H1 (cell line): ENCODE measurements at regions not wholly inside any gene's neighbourhood (a gene's known extent, or its start where the extent isn't known, plus 50 kb on each side); places are given as distances from the start of the nearest gene placed in this dataset.

Experiments used
- CTCF ChIA-PET: fragments of 300-600 bp; sonication (Branson Sonifier 250); formaldehyde crosslinking; loops from one replicate; lab custom pipeline; 2021; ENCODE audit not compliant: partially characterized antibody; lab: Charles Lee
- POLR2A ChIA-PET: fragments of 300-600 bp; sonication (Branson Sonifier 250); formaldehyde crosslinking; loops from one replicate; lab custom pipeline; 2021; ENCODE audit warnings: inconsistent platforms; ENCODE audit not compliant: partially characterized antibody; lab: Charles Lee
- DNase-seq, 2 experiments: peaks; one replicate each; pipeline versions ENCODE4 v3.0.0 to v3.0.0-alpha.2; 2010 to 2022; ENCODE audit warnings: low spot score in 2 of 2, low read depth in 1 of 2, mixed read lengths in 1 of 2
- FAIRE-seq: peaks from 2 replicates; lab custom pipeline; 2011; peaks lifted over from hg19 to GRCh38; lab: Jason Lieb, UNC
- H2AFZ ChIP-seq: 2 replicates; pipeline ENCODE4 v1.8.1; 2012; ENCODE audit warnings: low read length, inconsistent platforms
- H2AK5ac ChIP-seq: 2 replicates; pipeline ENCODE4 v1.6.1; 2013; ENCODE audit warnings: low read depth, low read length
- H2BK120ac ChIP-seq: replicated peaks from 2 replicates; pipeline ENCODE3; 2013; ENCODE audit warnings: low read depth, low read length, inconsistent platforms
- H2BK12ac ChIP-seq: 2 replicates; pipeline ENCODE4 v1.6.1; 2013; ENCODE audit warnings: low read depth, low read length
- H2BK15ac ChIP-seq: 2 replicates; pipeline ENCODE4 v1.6.1; 2013; ENCODE audit warnings: low read length
- H2BK20ac ChIP-seq: 2 replicates; pipeline ENCODE4 v1.6.1; 2013; ENCODE audit warnings: low read length
- H2BK5ac ChIP-seq: 2 replicates; pipeline ENCODE4 v1.6.1; 2013; ENCODE audit warnings: low read depth, low read length
- H3K14ac ChIP-seq: 2 replicates; pipeline ENCODE4 v1.6.1; 2013; ENCODE audit warnings: inconsistent platforms; ENCODE audit not compliant: insufficient read length
- H3K18ac ChIP-seq: 2 replicates; pipeline ENCODE4 v1.6.1; 2013; ENCODE audit warnings: low read length; ENCODE audit errors: extremely low read depth
- H3K23ac ChIP-seq: 2 replicates; pipeline ENCODE4 v1.6.1; 2013; ENCODE audit warnings: inconsistent platforms; ENCODE audit not compliant: insufficient read length
- H3K23me2 ChIP-seq: 2 replicates; pipeline ENCODE4 v1.6.1; 2013; ENCODE audit warnings: low read depth, low read length
- H3K27ac ChIP-seq: 2 replicates; pipeline ENCODE4 v1.6.1; 2011; ENCODE audit warnings: low read depth, low read length, inconsistent platforms
- H3K27me3 ChIP-seq, 4 experiments: replicated peaks in 1 of 4; 1 replicate in 1 of 4; 2 replicates in 3 of 4; pipeline versions ENCODE4 v1.6.1 to v1.8.1; 2011 to 2013; ENCODE audit warnings: low read length in 3 of 4, mild to moderate bottlenecking in 3 of 4, inconsistent platforms in 2 of 4, mixed read lengths in 2 of 4, moderate library complexity in 1 of 4; ENCODE audit not compliant: control insufficient read depth in 3 of 4, insufficient read depth in 3 of 4; ENCODE audit errors: extremely low read depth in 1 of 4
- H3K36me3 ChIP-seq, 4 experiments: 2 replicates each; pipeline versions ENCODE4 v1.6.1 to v1.8.1; 2011 to 2013; ENCODE audit warnings: mild to moderate bottlenecking in 4 of 4, low read length in 3 of 4, moderate library complexity in 2 of 4, control low read depth in 1 of 4, inconsistent platforms in 1 of 4; ENCODE audit not compliant: insufficient read depth in 4 of 4, control insufficient read depth in 2 of 4
- H3K4ac ChIP-seq: replicated peaks from 2 replicates; pipeline ENCODE3; 2013; ENCODE audit warnings: low read length, low read depth, mixed read lengths, inconsistent platforms; ENCODE audit not compliant: insufficient read length
- H3K4me1 ChIP-seq, 4 experiments: replicated peaks in 1 of 4; 1 replicate in 1 of 4; 2 replicates in 3 of 4; pipeline versions ENCODE4 v1.6.1 to v1.8.1; 2011 to 2013; ENCODE audit warnings: low read length in 3 of 4, inconsistent platforms in 2 of 4, mixed read lengths in 1 of 4; ENCODE audit not compliant: insufficient read depth in 4 of 4, control insufficient read depth in 3 of 4
- H3K4me2 ChIP-seq, 2 experiments: 2 replicates each; pipeline versions ENCODE4 v1.6.1 to v1.8.1; 2011 to 2013; ENCODE audit warnings: low read depth in 2 of 2, low read length in 2 of 2, control low read depth in 1 of 2, inconsistent platforms in 1 of 2, mild to moderate bottlenecking in 1 of 2; ENCODE audit not compliant: insufficient read depth in 1 of 2
- H3K4me3 ChIP-seq, 4 experiments: fragments of 200-600, 300-600 bp in 1 of 4; sonication (generic), shearing (Covaris generic), sonication (Bioruptor Twin) in 1 of 4; 2 replicates each; pipeline versions ENCODE4 v1.5.1 to v1.8.1; 2011 to 2016; ENCODE audit warnings: low read length in 4 of 4, low read depth in 3 of 4, control low read depth in 2 of 4, inconsistent platforms in 2 of 4, mild to moderate bottlenecking in 2 of 4, mixed read lengths in 1 of 4, moderate library complexity in 1 of 4; ENCODE audit not compliant: insufficient read depth in 2 of 4; ENCODE audit errors: extremely low read depth in 1 of 4
- H3K56ac ChIP-seq: replicated peaks from 2 replicates; pipeline ENCODE3; 2013; ENCODE audit warnings: low read depth, mild to moderate bottlenecking, mixed read lengths, low read length, inconsistent platforms; ENCODE audit not compliant: insufficient read length
- H3K79me1 ChIP-seq: 2 replicates; pipeline ENCODE4 v1.6.1; 2013; ENCODE audit warnings: low read depth, low read length, control low read depth
- H3K79me2 ChIP-seq, 2 experiments: 2 replicates each; pipeline versions ENCODE4 v1.6.1 to v1.8.1; 2012 to 2013; ENCODE audit warnings: low read length in 2 of 2, mild to moderate bottlenecking in 2 of 2, inconsistent platforms in 1 of 2; ENCODE audit not compliant: insufficient read depth in 2 of 2, control insufficient read depth in 1 of 2
- H3K9ac ChIP-seq, 4 experiments: replicated peaks in 1 of 4; 1 replicate in 1 of 4; 2 replicates in 3 of 4; pipeline versions ENCODE4 v1.6.1 to v1.8.1; 2011 to 2013; ENCODE audit warnings: low read depth in 3 of 4, low read length in 3 of 4, control low read depth in 2 of 4, mild to moderate bottlenecking in 2 of 4, moderate library complexity in 2 of 4, inconsistent platforms in 1 of 4; ENCODE audit errors: extremely low read depth in 1 of 4
- H3K9me3 ChIP-seq, 2 experiments: 2 replicates each; pipeline versions ENCODE4 v1.6.1 to v1.8.1; 2012 to 2013; ENCODE audit warnings: mild to moderate bottlenecking in 2 of 2, moderate library complexity in 2 of 2, control low read depth in 1 of 2, inconsistent platforms in 1 of 2, low read depth in 1 of 2, low read length in 1 of 2, mixed read lengths in 1 of 2; ENCODE audit not compliant: insufficient read depth in 2 of 2
- H4K20me1 ChIP-seq, 2 experiments: replicated peaks in 1 of 2; 2 replicates each; pipeline versions ENCODE3 to v1.8.1; 2011 to 2013; ENCODE audit warnings: inconsistent platforms in 2 of 2, low read length in 2 of 2, mild to moderate bottlenecking in 1 of 2; ENCODE audit not compliant: insufficient read depth in 2 of 2, control insufficient read depth in 1 of 2
- H4K5ac ChIP-seq: 2 replicates; pipeline ENCODE4 v1.6.1; 2013; ENCODE audit warnings: low read length, low read depth, mixed read lengths, inconsistent platforms; ENCODE audit not compliant: insufficient read length
- H4K8ac ChIP-seq: 2 replicates; pipeline ENCODE4 v1.8.0; 2013; ENCODE audit warnings: mild to moderate bottlenecking, moderate library complexity, low read length, inconsistent platforms; ENCODE audit not compliant: insufficient read depth; ENCODE audit errors: extremely low read depth
- H4K91ac ChIP-seq: replicated peaks from 2 replicates; pipeline ENCODE3; 2013; ENCODE audit warnings: low read length, mixed read lengths, inconsistent platforms; ENCODE audit not compliant: insufficient read length
- ATF3 ChIP-seq: IDR thresholded peaks from 2 replicates; pipeline ENCODE4 v1.6.1; 2011; ENCODE audit warnings: low read depth, mild to moderate bottlenecking, low read length; ENCODE audit not compliant: insufficient read depth
- RBBP5 ChIP-seq: IDR thresholded peaks from 2 replicates; pipeline ENCODE4 v1.7.1; 2012; ENCODE audit warnings: low read depth, mild to moderate bottlenecking, inconsistent platforms, low read length, moderate library complexity, borderline replicate concordance
- WGBS, 2 experiments: shearing (Covaris generic) in 1 of 2; methylation state at CpG; one replicate each; pipeline versions ENCODE4 v1.1.6 to v1.1.7; 2013 to 2015; ENCODE audit warnings: low lambda C conversion rate in 2 of 2, mixed read lengths in 2 of 2, inconsistent platforms in 1 of 2, low coverage in 1 of 2, missing lambda C conversion rate in 1 of 2; ENCODE audit not compliant: insufficient replicate concordance in 2 of 2, insufficient coverage in 1 of 2, insufficient read length in 1 of 2; ENCODE audit errors: extremely low coverage in 1 of 2, missing lambda C conversion rate in 1 of 2; 5-methylcytosine and 5-hydroxymethylcytosine counted together

- H3K9me3 ChIP-seq = 0 out of 4 replicates have a peak, but pooled peaks cover 0 to 3% of the 10 kb centered on the region in 2 experiments
- H3K79me1 ChIP-seq = no peaks in the 10 kb centered on the region
- H3K27ac ChIP-seq = no peak overlapping the region
- H2AK5ac ChIP-seq = no peak overlapping the region
- no peak for TF ChIP-seq ATF3
- no peak for TF ChIP-seq RBBP5
- no peak overlapping the region for H2AFZ ChIP-seq
- DNase-seq = no peak
- H4K20me1 ChIP-seq = no peaks in the 10 kb centered on the region
- no peak overlapping the region for H2BK120ac ChIP-seq
- POLR2A ChIA-PET = no interaction called here
- H3K23ac ChIP-seq = no peak overlapping the region
- H3K79me2 ChIP-seq = no peaks in the 10 kb centered on the region
- no peaks in the 10 kb centered on the region for H3K27me3 ChIP-seq
- CTCF ChIA-PET = interaction anchor here (0.7 kb wide), 1 partner anchor 1868 kb away, joined by 3 read pairs; no protein-coding TSS in a partner anchor
- H4K8ac ChIP-seq = no peak overlapping the region
- no peak overlapping the region for H3K4ac ChIP-seq
- no peak overlapping the region for H3K4me3 ChIP-seq
- no peak overlapping the region for H2BK12ac ChIP-seq
- H3K4me1 ChIP-seq = peaks cover 0 to 3% (median 0%) of the 10 kb centered on the region in 4 experiments; a peak in 1 of 7 replicates
- no peak overlapping the region for H3K18ac ChIP-seq
- H3K4me2 ChIP-seq = no peak overlapping the region
- no peak overlapping the region for H4K91ac ChIP-seq
- no peak overlapping the region for H3K9ac ChIP-seq
- no peak overlapping the region for H3K56ac ChIP-seq
- H3K23me2 ChIP-seq = no peaks in the 10 kb centered on the region
- H3K36me3 ChIP-seq = no peaks in the 10 kb centered on the region; a peak in 2 of 8 replicates
- H2BK20ac ChIP-seq = no peak overlapping the region
- WGBS, 2 experiments = 79% methylated on average over 5 of the region's 5 CpGs; no CpG with 5 or more reads in 1 of the 2 experiments
- no peak overlapping the region for H4K5ac ChIP-seq
- H3K14ac ChIP-seq = no peak overlapping the region
- H2BK15ac ChIP-seq = no peak overlapping the region
- no peak for FAIRE-seq
- no peak overlapping the region for H2BK5ac ChIP-seq
These were observed 547.9 kb downstream of the DTWD2 start for GRCh38 chr5:118440496-118440895.
